HCT116 (cell line): ENCODE measurements at regions not wholly inside any gene's neighbourhood (a gene's known extent, or its start where the extent isn't known, plus 50 kb on each side); places are given as distances from the start of the nearest gene placed in this dataset.

Experiments used
- CEBPB ChIP-seq: IDR thresholded peaks from 2 replicates; pipeline ENCODE4 v1.6.1; 2012; ENCODE audit warnings: low read depth
- EGR1 ChIP-seq: IDR thresholded peaks from 2 replicates; pipeline ENCODE4 v1.6.1; 2012; ENCODE audit warnings: low read depth
- EZH2 ChIP-seq: fragments of 200-600 bp; sonication (generic); IDR thresholded peaks from 2 replicates; pipeline ENCODE4 v1.6.1; 2017; ENCODE audit warnings: antibody characterized with exemption, mixed run types
- JUND ChIP-seq: IDR thresholded peaks from 2 replicates; pipeline ENCODE4 v1.6.1; 2012
- TF ChIP-seq, protein P1 (sequence below), 3 experiments: fragments of 200-600 bp in 1 of 3; sonication (generic) in 1 of 3; IDR thresholded peaks in 2 of 3; conservative IDR thresholded peaks in 1 of 3; 2 replicates each; pipeline ENCODE4 v1.5.1; 2012 to 2017; ENCODE audit warnings: low read depth in 2 of 3, low read length in 2 of 3, antibody characterized with exemption in 1 of 3, borderline replicate concordance in 1 of 3, control low read depth in 1 of 3, mild to moderate bottlenecking in 1 of 3, mixed read lengths in 1 of 3, mixed run types in 1 of 3, moderate library complexity in 1 of 3; ENCODE audit not compliant: insufficient read depth in 1 of 3

- TF ChIP-seq JUND, result no peak
- TF ChIP-seq, protein P1, sequence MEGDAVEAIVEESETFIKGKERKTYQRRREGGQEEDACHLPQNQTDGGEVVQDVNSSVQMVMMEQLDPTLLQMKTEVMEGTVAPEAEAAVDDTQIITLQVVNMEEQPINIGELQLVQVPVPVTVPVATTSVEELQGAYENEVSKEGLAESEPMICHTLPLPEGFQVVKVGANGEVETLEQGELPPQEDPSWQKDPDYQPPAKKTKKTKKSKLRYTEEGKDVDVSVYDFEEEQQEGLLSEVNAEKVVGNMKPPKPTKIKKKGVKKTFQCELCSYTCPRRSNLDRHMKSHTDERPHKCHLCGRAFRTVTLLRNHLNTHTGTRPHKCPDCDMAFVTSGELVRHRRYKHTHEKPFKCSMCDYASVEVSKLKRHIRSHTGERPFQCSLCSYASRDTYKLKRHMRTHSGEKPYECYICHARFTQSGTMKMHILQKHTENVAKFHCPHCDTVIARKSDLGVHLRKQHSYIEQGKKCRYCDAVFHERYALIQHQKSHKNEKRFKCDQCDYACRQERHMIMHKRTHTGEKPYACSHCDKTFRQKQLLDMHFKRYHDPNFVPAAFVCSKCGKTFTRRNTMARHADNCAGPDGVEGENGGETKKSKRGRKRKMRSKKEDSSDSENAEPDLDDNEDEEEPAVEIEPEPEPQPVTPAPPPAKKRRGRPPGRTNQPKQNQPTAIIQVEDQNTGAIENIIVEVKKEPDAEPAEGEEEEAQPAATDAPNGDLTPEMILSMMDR (IDR thresholded peaks at IDR 0.05 in 2 of 3, conservative IDR thresholded peaks at IDR 0.05 in 1 of 3; ENCODE audit: borderline replicate concordance in 1 of 3, insufficient read depth in 1 of 3, low read depth in 2 of 3, low read length in 2 of 3), result no peak
- TF ChIP-seq CEBPB, result no peak
- TF ChIP-seq EZH2, result no peak
- no peak for TF ChIP-seq EGR1
These were observed 313.4 kb upstream of the MOCS1 start for GRCh38 chr6:40247516-40248115.
